Endothelial cell of umbilical vein (primary cell): ENCODE measurements at regions not wholly inside any gene's neighbourhood (a gene's known extent, or its start where the extent isn't known, plus 50 kb on each side); places are given as distances from the start of the nearest gene placed in this dataset.

Source experiments
- CTCF ChIP-seq, 2 donors: IDR thresholded peaks; 1 replicate in 1 of 2; 2 replicates in 1 of 2; pipeline ENCODE4 v1.5.1; 2011; ENCODE audit warnings: low read length in 2 of 2, mild to moderate bottlenecking in 2 of 2, moderate library complexity in 2 of 2, control low read depth in 1 of 2, inconsistent platforms in 1 of 2, low read depth in 1 of 2; ENCODE audit not compliant: insufficient read depth in 1 of 2; ENCODE audit errors: extremely low read depth in 1 of 2
- FOS ChIP-seq: IDR thresholded peaks from 2 replicates; pipeline ENCODE4 v1.6.1; 2011; ENCODE audit warnings: mild to moderate bottlenecking, low read length, moderate library complexity, borderline replicate concordance; ENCODE audit not compliant: insufficient read depth
- POLR2A ChIP-seq: IDR thresholded peaks from 2 replicates; pipeline ENCODE4 v1.6.1; 2012; ENCODE audit warnings: low read depth, mild to moderate bottlenecking, control low read depth, low read length

- TF ChIP-seq POLR2A (no peak), CTCF (IDR thresholded peaks at IDR 0.05; ENCODE audit: extremely low read depth in 1 of 2, insufficient read depth in 1 of 2, low read depth in 1 of 2, low read length in 2 of 2) (no peak), FOS (no peak)
Measured at GRCh38 chr2:35374845-35375244, 980.7 kb upstream of the CRIM1 start.
